K562 (cell line): ENCODE measurements at regions not wholly inside any gene's neighbourhood (a gene's known extent, or its start where the extent isn't known, plus 50 kb on each side); places are given as distances from the start of the nearest gene placed in this dataset.

Experiments used
- ATAC-seq: fragments of 200-7000 bp; cut with Tn5 transposase; 3 replicates; pipeline ENCODE4 v1.9.1; 2020; ENCODE audit warnings: moderate library complexity
- BruUV-seq: library from RNA; stranded (reverse); fragments of 400-500 nt; replicated peaks from 2 replicates; lab custom pipeline; 2021; lab: Mats Ljungman, UMichigan
- CTCF ChIA-PET: fragments of 300-600 bp; formaldehyde crosslinking; extraction: SDS; loops from one replicate; lab custom pipeline; 2021; ENCODE audit warnings: low intra/inter-chr PET ratio; lab: Yijun Ruan, JAX
- POLR2A ChIA-PET: fragments of 300-600, 350-650 bp; sonication (Branson Sonifier 250); formaldehyde crosslinking; extraction: SDS; loops from one replicate; lab custom pipeline; 2021; ENCODE audit warnings: antibody characterized with exemption, inconsistent platforms; lab: Yijun Ruan, JAX
- DNase-seq, 4 experiments: peaks; one replicate each; pipeline versions ENCODE4 v3.0.0 to v3.0.0-alpha.2; 2011 to 2018; ENCODE audit warnings: low spot score in 3 of 4, mixed read lengths in 3 of 4; ENCODE audit errors: extremely low read depth in 1 of 4
- FAIRE-seq: peaks from 2 replicates; lab custom pipeline; 2011; peaks lifted over from hg19 to GRCh38; lab: Jason Lieb, UNC
- H2AFZ ChIP-seq: 2 replicates; pipeline ENCODE4 v1.6.0; 2011; ENCODE audit warnings: low read depth, low read length, control low read depth, inconsistent platforms
- H3K27ac ChIP-seq: fragments of 200-600 bp; 3 replicates; pipeline ENCODE4 v1.8.0; 2011; ENCODE audit warnings: low read depth, mild to moderate bottlenecking, control low read depth, inconsistent platforms, low read length, moderate library complexity, mixed read lengths; ENCODE audit errors: extremely low read depth
- H3K27me3 ChIP-seq, 2 experiments: fragments of 300-600 bp in 1 of 2; 2 replicates in 1 of 2; 3 replicates in 1 of 2; pipeline versions ENCODE4 v1.6.0 to v1.8.0; 2011; ENCODE audit warnings: inconsistent platforms in 2 of 2, low read length in 2 of 2, mild to moderate bottlenecking in 1 of 2, mixed read lengths in 1 of 2, moderate library complexity in 1 of 2; ENCODE audit not compliant: control insufficient read depth in 2 of 2, insufficient read depth in 2 of 2
- H3K36me3 ChIP-seq: fragments of 300-600 bp; 3 replicates; pipeline ENCODE4 v1.8.0; 2011; ENCODE audit warnings: mild to moderate bottlenecking, low read length, inconsistent platforms; ENCODE audit not compliant: control insufficient read depth, insufficient read depth
- H3K4me1 ChIP-seq, 2 experiments: fragments of 200-600 bp in 1 of 2; replicated peaks in 1 of 2; 2 replicates in 1 of 2; 3 replicates in 1 of 2; pipeline versions ENCODE4 v1.5.1 to v1.8.0; 2011; ENCODE audit warnings: inconsistent platforms in 2 of 2, low read length in 2 of 2, mild to moderate bottlenecking in 1 of 2, mixed read lengths in 1 of 2, moderate library complexity in 1 of 2; ENCODE audit not compliant: control insufficient read depth in 2 of 2, insufficient read depth in 2 of 2
- H3K4me2 ChIP-seq: 2 replicates; pipeline ENCODE4 v1.6.1; 2011; ENCODE audit warnings: low read length, control low read depth, inconsistent platforms, mixed read lengths; ENCODE audit not compliant: insufficient read depth
- H3K4me3 ChIP-seq: fragments of 200-600 bp; sonication (generic), shearing (Covaris generic); 2 replicates; pipeline ENCODE4 v1.5.1; 2016; ENCODE audit warnings: control low read depth, inconsistent platforms
- H3K79me2 ChIP-seq: fragments of 200-600 bp; 3 replicates; pipeline ENCODE4 v1.8.0; 2011; ENCODE audit warnings: low read length, inconsistent platforms; ENCODE audit not compliant: control insufficient read depth, insufficient read depth
- H3K9ac ChIP-seq, 2 experiments: 2 replicates each; pipeline versions ENCODE4 v1.6.0 to v1.6.1; 2011; ENCODE audit warnings: low read depth in 2 of 2, low read length in 2 of 2, control low read depth in 1 of 2, inconsistent platforms in 1 of 2, mild to moderate bottlenecking in 1 of 2, mixed read lengths in 1 of 2; ENCODE audit not compliant: insufficient read depth in 1 of 2
- H3K9me1 ChIP-seq: one replicate; pipeline ENCODE4 v1.6.0; 2011; ENCODE audit warnings: inconsistent platforms, mild to moderate bottlenecking, low read length, moderate library complexity; ENCODE audit not compliant: control insufficient read depth, insufficient read depth
- H3K9me3 ChIP-seq: replicated peaks from 2 replicates; pipeline ENCODE4 v1.5.1; 2011; ENCODE audit warnings: low read depth, low read length, inconsistent platforms; ENCODE audit not compliant: control insufficient read depth, insufficient read depth
- H4K20me1 ChIP-seq: replicated peaks from 2 replicates; pipeline ENCODE4 v1.6.1; 2011; ENCODE audit warnings: low read length, inconsistent platforms, mixed read lengths; ENCODE audit not compliant: control insufficient read depth, insufficient read depth
- BRF2 ChIP-seq: IDR thresholded peaks from 3 replicates; pipeline ENCODE4 v1.6.1; 2011; ENCODE audit warnings: borderline replicate concordance, mild to moderate bottlenecking; ENCODE audit not compliant: insufficient read length, insufficient read depth
- FOXP4 ChIP-seq: sonication (generic); formaldehyde crosslinking; IDR thresholded peaks from 2 replicates; pipeline ENCODE4 v1.8.0; 2022; ENCODE audit warnings: mild to moderate bottlenecking, missing genetic modification reagents, borderline replicate concordance
- PHF20 ChIP-seq: fragments of 450-650 bp; IDR thresholded peaks from 2 replicates; pipeline ENCODE4 v1.6.1; 2018; ENCODE audit not compliant: partially characterized antibody
- RAD21 ChIP-seq, 2 experiments: fragments of 250-450 bp in 1 of 2; fragments of 450-650 bp in 1 of 2; sonication (Bioruptor Pico) in 1 of 2; formaldehyde crosslinking in 1 of 2; IDR thresholded peaks in 1 of 2; conservative IDR thresholded peaks in 1 of 2; 2 replicates each; pipeline versions ENCODE4 v1.4.0 to v1.8.0; 2020 to 2022; ENCODE audit warnings: mild to moderate bottlenecking in 2 of 2, moderate library complexity in 1 of 2
- WHSC1 ChIP-seq: IDR thresholded peaks from one replicate; pipeline ENCODE4 v1.6.1; 2012; ENCODE audit warnings: low read length, control low read depth, inconsistent platforms
- ZBTB7A ChIP-seq: IDR thresholded peaks from 2 replicates; pipeline ENCODE4 v1.6.1; 2011; ENCODE audit warnings: low read depth, mild to moderate bottlenecking, low read length, moderate library complexity, borderline replicate concordance; ENCODE audit not compliant: control insufficient read depth
- WGBS: fragments of 100-300 bp; shearing (Covaris generic); methylation state at CpG from one replicate; pipeline ENCODE4 v1.1.6; 2016; ENCODE audit warnings: low coverage, mixed read lengths; ENCODE audit not compliant: insufficient coverage; ENCODE audit errors: missing lambda C conversion rate; 5-methylcytosine and 5-hydroxymethylcytosine counted together
- in situ Hi-C: fragments of 300-500 bp; cut with MboI; formaldehyde crosslinking; loops from 4 replicates; pipeline ENCODE4 v1.15.0; 2018; ENCODE audit warnings: inconsistent platforms, mixed read lengths
- intact Hi-C: fragments of 100-400 bp; cut with micrococcal nuclease; formaldehyde crosslinking; loops from 2 replicates; pipeline ENCODE4 v1.14.2; 2022

GRCh38 chr4:125676583-125676982 is 361.8 kb downstream of the FAT4 start:
- Histone ChIP-seq H3K4me3 (no peak overlapping the region), H3K4me2 (no peak overlapping the region), H2AFZ (no peak overlapping the region), H3K9ac (no peak overlapping the region), H3K9me1 (no peaks in the 10 kb centered on the region), H3K9me3 (no peaks in the 10 kb centered on the region), H3K27me3 (peaks cover 0 to 8% of the 10 kb centered on the region in 2 experiments; a peak in 1 of 5 replicates), H3K27ac (no peak overlapping the region), H3K79me2 (no peaks in the 10 kb centered on the region), H3K4me1 (no peaks in the 10 kb centered on the region), H4K20me1 (no peaks in the 10 kb centered on the region), H3K36me3 (no peaks in the 10 kb centered on the region)
- ATAC-seq (no peak), FAIRE-seq (no peak), DNase-seq (no peak)
- ChIA-PET POLR2A (no interaction called here), CTCF (no interaction called here)
- no peak for TF ChIP-seq FOXP4 (CRISPR knock-in tag)
- no peak for TF ChIP-seq PHF20
- TF ChIP-seq RAD21 (CRISPR knock-in tag; conservative IDR thresholded peaks at IDR 0.05 in 1 of 2, IDR thresholded peaks at IDR 0.05 in 1 of 2), result no peak
- TF ChIP-seq BRF2, result no peak
- no peak for TF ChIP-seq ZBTB7A
- no peak for TF ChIP-seq WHSC1
- WGBS, result under 1% methylated on average over 11 of the region's 12 CpGs
- intact Hi-C loops (no loop called here), in situ Hi-C loops (no loop called here)
- no TSS peak for BruUV-seq
